ENCODE measurements at regions not wholly inside any gene's neighbourhood (a gene's known extent, or its start where the extent isn't known, plus 50 kb on each side); places are given as distances from the start of the nearest gene placed in this dataset.

GRCh38 chr11:13110145-13110544, 101.0 kb downstream of the RASSF10 start:
- H3K27ac Mint-ChIP-seq (ENCODE audit: unreplicated experiment) = no peak overlapping the region
- no peak for TF ChIP-seq CTCF (IDR thresholded peaks at IDR 0.05; ENCODE audit: insufficient read depth in 1 of 2, low read depth in 1 of 2, low read length in 1 of 2, severe bottlenecking in 1 of 2, unreplicated experiment in 1 of 2)
- POLR2A ChIA-PET = interaction anchor here (0.9 kb wide), 1 partner anchor 18 kb away, joined by 3 read pairs; no protein-coding TSS in a partner anchor
- Histone ChIP-seq H3K9me3 (no peaks in the 10 kb centered on the region; the same call in 1 of the 2 replicates), H3K4me3 (ENCODE audit: low read depth, low read length) (no peak overlapping the region), H3K27me3 (replicated peaks; ENCODE audit: control insufficient read depth, insufficient read depth, low read length) (no peaks in the 10 kb centered on the region), H3K4me1 (peaks cover 5% of the 10 kb centered on the region; the same call in 1 of the 2 replicates), H3K36me3 (ENCODE audit: control insufficient read depth, insufficient read depth, low read length) (no peaks in the 10 kb centered on the region)
- no peak overlapping the region for H3K4me3 Mint-ChIP-seq (ENCODE audit: unreplicated experiment)
- CTCF ChIA-PET = no interaction called here
- intact Hi-C loops (cut with micrococcal nuclease; ENCODE audit: unreplicated experiment) = no loop called here
- H3K9me3 Mint-ChIP-seq (ENCODE audit: unreplicated experiment) = peaks cover 18% of the 10 kb centered on the region
- no peaks in the 10 kb centered on the region for H3K27me3 Mint-ChIP-seq (ENCODE audit: insufficient read depth, unreplicated experiment)
- DNase-seq = no peak
- no TSS peak for BruUV-seq (replicated peaks)
- H3K4me1 Mint-ChIP-seq (ENCODE audit: low read depth, unreplicated experiment) = peaks cover 12% of the 10 kb centered on the region
- H3K36me3 Mint-ChIP-seq (ENCODE audit: insufficient read depth, unreplicated experiment) = no peaks in the 10 kb centered on the region

- Histone ChIP-seq H3K27me3 (replicated peaks; ENCODE audit: control insufficient read depth, insufficient read depth, low read length) (no peaks in the 10 kb centered on the region), H3K4me3 (ENCODE audit: low read depth, low read length) (no peak overlapping the region), H3K9me3 (no peaks in the 10 kb centered on the region; the same call in 1 of the 2 replicates), H3K36me3 (ENCODE audit: control insufficient read depth, insufficient read depth, low read length) (no peaks in the 10 kb centered on the region), H3K4me1 (peaks cover 5% of the 10 kb centered on the region; the same call in 1 of the 2 replicates)
- Mint-ChIP-seq H3K27ac (ENCODE audit: unreplicated experiment) (no peak overlapping the region), H3K36me3 (ENCODE audit: insufficient read depth, unreplicated experiment) (no peaks in the 10 kb centered on the region), H3K4me1 (ENCODE audit: low read depth, unreplicated experiment) (peaks cover 10% of the 10 kb centered on the region), H3K27me3 (ENCODE audit: insufficient read depth, unreplicated experiment) (no peaks in the 10 kb centered on the region), H3K9me3 (ENCODE audit: unreplicated experiment) (peaks cover 18% of the 10 kb centered on the region), H3K4me3 (ENCODE audit: unreplicated experiment) (no peak overlapping the region)
- DNase-seq = peak in 1 of 2 experiments; percentile 51
- intact Hi-C loops (cut with micrococcal nuclease; ENCODE audit: unreplicated experiment) = no loop called here
- TF ChIP-seq CTCF (IDR thresholded peaks at IDR 0.05; ENCODE audit: insufficient read depth in 1 of 2, low read depth in 1 of 2, low read length in 1 of 2, severe bottlenecking in 1 of 2, unreplicated experiment in 1 of 2) = no peak
- POLR2A ChIA-PET = no interaction called here
- BruUV-seq (replicated peaks) = no TSS peak
- CTCF ChIA-PET = no interaction called here
Observed at GRCh38 chr11:13110929-13111812, 102.1 kb downstream of the RASSF10 start.

GRCh38 chr11:13111813-13112130, 102.7 kb downstream of the RASSF10 start:
- peaks cover 10% of the 10 kb centered on the region for H3K4me1 Mint-ChIP-seq (ENCODE audit: low read depth, unreplicated experiment)
- no peak overlapping the region for H3K4me3 ChIP-seq (ENCODE audit: low read depth, low read length)
- no peaks in the 10 kb centered on the region for H3K27me3 Mint-ChIP-seq (ENCODE audit: insufficient read depth, unreplicated experiment)
- no peak overlapping the region for H3K4me3 Mint-ChIP-seq (ENCODE audit: unreplicated experiment)
- no peaks in the 10 kb centered on the region for H3K36me3 ChIP-seq (ENCODE audit: control insufficient read depth, insufficient read depth, low read length)
- no peaks in the 10 kb centered on the region for H3K36me3 Mint-ChIP-seq (ENCODE audit: insufficient read depth, unreplicated experiment)
- H3K9me3 ChIP-seq = no peaks in the 10 kb centered on the region; the same call in 1 of the 2 replicates
- TF ChIP-seq CTCF (IDR thresholded peaks at IDR 0.05; ENCODE audit: insufficient read depth in 1 of 2, low read depth in 1 of 2, low read length in 1 of 2, severe bottlenecking in 1 of 2, unreplicated experiment in 1 of 2) = no peak
- CTCF ChIA-PET = no interaction called here
- DNase-seq = no peak
- peaks cover 18% of the 10 kb centered on the region for H3K9me3 Mint-ChIP-seq (ENCODE audit: unreplicated experiment)
- H3K27ac Mint-ChIP-seq (ENCODE audit: unreplicated experiment) = no peak overlapping the region
- POLR2A ChIA-PET = no interaction called here
- intact Hi-C loops (cut with micrococcal nuclease; ENCODE audit: unreplicated experiment) = no loop called here
- H3K4me1 ChIP-seq = peaks cover 5% of the 10 kb centered on the region; the same call in 1 of the 2 replicates
- BruUV-seq (replicated peaks) = no TSS peak
- no peaks in the 10 kb centered on the region for H3K27me3 ChIP-seq (replicated peaks; ENCODE audit: control insufficient read depth, insufficient read depth, low read length)
